Keratinocyte (primary cell): ENCODE measurements at regions not wholly inside any gene's neighbourhood (a gene's known extent, or its start where the extent isn't known, plus 50 kb on each side); places are given as distances from the start of the nearest gene placed in this dataset.

Experiments used
- DNase-seq: peaks from one replicate; pipeline ENCODE4 v3.0.0-alpha.2; 2011; ENCODE audit warnings: low read depth, missing footprints, low spot score
- FAIRE-seq: peaks from 2 replicates; lab custom pipeline; 2011; peaks lifted over from hg19 to GRCh38; lab: Jason Lieb, UNC
- H2AFZ ChIP-seq: 2 replicates; pipeline ENCODE4 v1.6.0; 2012; ENCODE audit warnings: low read length, control low read depth, inconsistent platforms; ENCODE audit not compliant: control insufficient read depth
- H3K27ac ChIP-seq: 2 replicates; pipeline ENCODE4 v1.5.1; 2011; ENCODE audit warnings: low read length; ENCODE audit not compliant: control insufficient read depth, insufficient read depth
- H3K27me3 ChIP-seq: 3 replicates; pipeline ENCODE4 v1.6.0; 2011; ENCODE audit warnings: low read length; ENCODE audit not compliant: control insufficient read depth, insufficient read depth; ENCODE audit errors: extremely low read depth
- H3K36me3 ChIP-seq, 2 experiments: 2 replicates in 1 of 2; 3 replicates in 1 of 2; pipeline ENCODE4 v1.5.1; 2011; ENCODE audit warnings: low read length in 2 of 2, mild to moderate bottlenecking in 1 of 2; ENCODE audit not compliant: control insufficient read depth in 2 of 2, insufficient read depth in 2 of 2; ENCODE audit errors: extremely low read depth in 1 of 2
- H3K4me1 ChIP-seq: 3 replicates; pipeline ENCODE4 v1.5.1; 2011; ENCODE audit warnings: low read length; ENCODE audit not compliant: control insufficient read depth, insufficient read depth; ENCODE audit errors: extremely low read depth
- H3K4me2 ChIP-seq: 3 replicates; pipeline ENCODE4 v1.6.0; 2011; ENCODE audit warnings: low read depth, low read length; ENCODE audit not compliant: control insufficient read depth, insufficient read depth; ENCODE audit errors: extremely low read depth
- H3K4me3 ChIP-seq, 3 experiments: fragments of 200-600 bp in 1 of 3; sonication (generic) in 1 of 3; 2 replicates in 2 of 3; 3 replicates in 1 of 3; pipeline ENCODE4 v1.5.1; 2011 to 2016; ENCODE audit warnings: low read length in 3 of 3, mild to moderate bottlenecking in 3 of 3, control low read depth in 2 of 3, inconsistent platforms in 1 of 3, low read depth in 1 of 3, mixed read lengths in 1 of 3, mixed run types in 1 of 3, moderate library complexity in 1 of 3; ENCODE audit not compliant: control insufficient read depth in 2 of 3, insufficient read depth in 2 of 3; ENCODE audit errors: extremely low read depth in 1 of 3
- H3K79me2 ChIP-seq: 2 replicates; pipeline ENCODE4 v1.6.0; 2012; ENCODE audit warnings: low read length; ENCODE audit not compliant: control insufficient read depth, insufficient read depth
- H3K9ac ChIP-seq: 3 replicates; pipeline ENCODE4 v1.6.0; 2011; ENCODE audit warnings: low read length; ENCODE audit not compliant: control insufficient read depth, insufficient read depth; ENCODE audit errors: extremely low read depth
- H3K9me1 ChIP-seq: 3 replicates; pipeline ENCODE4 v1.6.0; 2011; ENCODE audit warnings: low read length; ENCODE audit not compliant: control insufficient read depth, insufficient read depth; ENCODE audit errors: extremely low read depth
- H3K9me3 ChIP-seq: 2 replicates; pipeline ENCODE4 v1.5.1; 2012; ENCODE audit warnings: low read depth, low read length; ENCODE audit not compliant: control insufficient read depth
- H4K20me1 ChIP-seq: 3 replicates; pipeline ENCODE4 v1.6.0; 2011; ENCODE audit warnings: low read length; ENCODE audit not compliant: control insufficient read depth, insufficient read depth; ENCODE audit errors: extremely low read depth
- EZH2 ChIP-seq: IDR thresholded peaks from one replicate; pipeline ENCODE4 v1.6.1; 2012; ENCODE audit warnings: inconsistent platforms, mild to moderate bottlenecking, low read length, moderate library complexity
- dilution Hi-C: fragments of 300-500 bp; cut with MboI; formaldehyde crosslinking; loops from one replicate; pipeline ENCODE4 v1.7.0; 2020; ENCODE audit warnings: low sequenced_read_pairs; ENCODE audit not compliant: extremely low pct_ligation_motif_present
- TF ChIP-seq, protein P1 (sequence below), 3 experiments: IDR thresholded peaks in 1 of 3; conservative IDR thresholded peaks in 1 of 3; optimal IDR thresholded peaks in 1 of 3; 2 replicates in 2 of 3; 3 replicates in 1 of 3; pipeline versions ENCODE3 to v1.5.1; 2011; ENCODE audit warnings: low read length in 3 of 3, mild to moderate bottlenecking in 3 of 3, moderate library complexity in 2 of 3, control low read depth in 1 of 3, inconsistent platforms in 1 of 3; ENCODE audit not compliant: insufficient read depth in 2 of 3; ENCODE audit errors: extremely low read depth in 1 of 3

GRCh38 chrX:102833136-102833535 lies 103.9 kb upstream of the RAB40AL start:
- Histone ChIP-seq H3K4me1 (no peaks in the 10 kb centered on the region), H3K4me2 (no peak overlapping the region), H3K27ac (no peak overlapping the region), H2AFZ (no peak overlapping the region), H3K9me1 (no peaks in the 10 kb centered on the region), H3K9ac (no peak overlapping the region), H3K9me3 (no peaks in the 10 kb centered on the region), H4K20me1 (no peaks in the 10 kb centered on the region), H3K27me3 (no peaks in the 10 kb centered on the region), H3K79me2 (no peaks in the 10 kb centered on the region), H3K4me3 (no peak overlapping the region), H3K36me3 (no peaks in the 10 kb centered on the region)
- dilution Hi-C loops, result no loop called here
- FAIRE-seq (no peak), DNase-seq (no peak)
- TF ChIP-seq, protein P1, sequence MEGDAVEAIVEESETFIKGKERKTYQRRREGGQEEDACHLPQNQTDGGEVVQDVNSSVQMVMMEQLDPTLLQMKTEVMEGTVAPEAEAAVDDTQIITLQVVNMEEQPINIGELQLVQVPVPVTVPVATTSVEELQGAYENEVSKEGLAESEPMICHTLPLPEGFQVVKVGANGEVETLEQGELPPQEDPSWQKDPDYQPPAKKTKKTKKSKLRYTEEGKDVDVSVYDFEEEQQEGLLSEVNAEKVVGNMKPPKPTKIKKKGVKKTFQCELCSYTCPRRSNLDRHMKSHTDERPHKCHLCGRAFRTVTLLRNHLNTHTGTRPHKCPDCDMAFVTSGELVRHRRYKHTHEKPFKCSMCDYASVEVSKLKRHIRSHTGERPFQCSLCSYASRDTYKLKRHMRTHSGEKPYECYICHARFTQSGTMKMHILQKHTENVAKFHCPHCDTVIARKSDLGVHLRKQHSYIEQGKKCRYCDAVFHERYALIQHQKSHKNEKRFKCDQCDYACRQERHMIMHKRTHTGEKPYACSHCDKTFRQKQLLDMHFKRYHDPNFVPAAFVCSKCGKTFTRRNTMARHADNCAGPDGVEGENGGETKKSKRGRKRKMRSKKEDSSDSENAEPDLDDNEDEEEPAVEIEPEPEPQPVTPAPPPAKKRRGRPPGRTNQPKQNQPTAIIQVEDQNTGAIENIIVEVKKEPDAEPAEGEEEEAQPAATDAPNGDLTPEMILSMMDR (optimal IDR thresholded peaks at IDR 0.05 in 1 of 3, IDR thresholded peaks at IDR 0.05 in 1 of 3, conservative IDR thresholded peaks at IDR 0.05 in 1 of 3; ENCODE audit: extremely low read depth in 1 of 3, insufficient read depth in 2 of 3, low read length in 3 of 3), result no peak

DNA sequence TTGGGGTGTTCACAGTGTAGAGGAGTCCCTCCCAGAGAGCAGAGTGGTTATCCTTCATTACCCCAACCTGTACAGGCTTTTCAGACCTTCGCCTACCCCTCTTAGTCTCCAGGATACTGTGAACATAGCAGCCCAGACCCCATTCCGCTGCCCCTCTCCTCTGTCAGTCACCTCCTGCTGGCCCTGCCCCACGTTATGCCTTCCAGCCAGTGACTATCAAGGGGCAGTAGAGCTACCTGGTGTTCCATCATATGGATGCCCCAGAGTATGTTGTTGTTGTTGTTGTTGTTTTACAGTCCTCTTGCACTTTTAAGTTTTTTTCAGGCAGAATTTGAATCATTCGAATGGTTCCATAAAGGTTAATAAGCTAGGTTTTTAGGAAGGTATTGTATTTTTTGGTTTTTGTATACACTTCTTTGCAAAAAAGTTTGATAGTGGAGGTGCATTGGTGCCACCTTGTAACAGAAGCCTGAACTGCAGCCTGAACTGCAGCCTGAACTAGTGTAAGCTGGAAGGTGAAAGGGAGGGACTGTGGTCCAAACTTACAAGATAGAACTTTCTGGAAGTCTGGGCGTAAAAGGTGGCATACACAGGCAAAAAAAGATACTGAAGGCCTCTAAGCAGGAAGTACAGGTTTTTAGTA lies 101.4 kb upstream of the RAB40AL start:
- H3K36me3 ChIP-seq, result no peaks in the 10 kb centered on the region
- no peak overlapping the region for H3K9ac ChIP-seq
- no peak overlapping the region for H3K27ac ChIP-seq
- peak; percentile 53 for FAIRE-seq
- H3K4me1 ChIP-seq, result no peaks in the 10 kb centered on the region
- no peak overlapping the region for H3K4me3 ChIP-seq
- H3K27me3 ChIP-seq, result no peaks in the 10 kb centered on the region
- H3K4me2 ChIP-seq, result no peak overlapping the region
- H3K79me2 ChIP-seq, result no peaks in the 10 kb centered on the region
- no peaks in the 10 kb centered on the region for H3K9me1 ChIP-seq
- no peak overlapping the region for H2AFZ ChIP-seq
- no peak for DNase-seq
- dilution Hi-C loops, result no loop called here
- H4K20me1 ChIP-seq, result no peaks in the 10 kb centered on the region
- no peaks in the 10 kb centered on the region for H3K9me3 ChIP-seq
- TF ChIP-seq EZH2, result no peak
- TF ChIP-seq, protein P1 (optimal IDR thresholded peaks at IDR 0.05 in 1 of 3, IDR thresholded peaks at IDR 0.05 in 1 of 3, conservative IDR thresholded peaks at IDR 0.05 in 1 of 3; ENCODE audit: extremely low read depth in 1 of 3, insufficient read depth in 2 of 3, low read length in 3 of 3), result peak; percentile 58 to 75 (median 63)
